OCI-LY1 (cell line): ENCODE measurements at regions not wholly inside any gene's neighbourhood (a gene's known extent, or its start where the extent isn't known, plus 50 kb on each side); places are given as distances from the start of the nearest gene placed in this dataset.

ENCODE experiments used
- H2AFZ ChIP-seq: fragments of 200-600 bp; sonication (generic), shearing (Covaris generic); 2 replicates; pipeline ENCODE4 v1.6.0; 2014; ENCODE audit warnings: antibody characterized with exemption, mild to moderate bottlenecking, low read length
- H3F3A ChIP-seq: fragments of 200-600 bp; sonication (generic), shearing (Covaris generic); 2 replicates; pipeline ENCODE4 v1.6.0; 2014; ENCODE audit warnings: mild to moderate bottlenecking, antibody characterized with exemption, low read length, moderate library complexity; ENCODE audit not compliant: insufficient read depth
- H3K27ac ChIP-seq: fragments of 200-600 bp; sonication (generic); 2 replicates; pipeline ENCODE4 v1.5.1; 2014; ENCODE audit warnings: low read length, mixed run types, mild to moderate bottlenecking, low read depth; ENCODE audit not compliant: poor library complexity, severe bottlenecking
- H3K27me3 ChIP-seq: fragments of 200-600 bp; sonication (generic); 2 replicates; pipeline ENCODE4 v1.6.0; 2014; ENCODE audit warnings: antibody characterized with exemption, mild to moderate bottlenecking, low read length, moderate library complexity; ENCODE audit not compliant: insufficient read depth
- H3K36me3 ChIP-seq: fragments of 200-600 bp; sonication (generic); 2 replicates; pipeline ENCODE4 v1.6.1; 2014; ENCODE audit warnings: mild to moderate bottlenecking, antibody characterized with exemption, low read length, moderate library complexity, mixed read lengths; ENCODE audit not compliant: insufficient read depth
- H3K4me1 ChIP-seq: fragments of 200-600 bp; sonication (generic); 2 replicates; pipeline ENCODE4 v1.5.1; 2014; ENCODE audit warnings: mild to moderate bottlenecking, low read length, moderate library complexity; ENCODE audit not compliant: insufficient read depth, severe bottlenecking
- H3K4me2 ChIP-seq: fragments of 200-600 bp; sonication (generic), shearing (Covaris generic); 2 replicates; pipeline ENCODE4 v1.6.1; 2014; ENCODE audit warnings: low read length
- H3K4me3 ChIP-seq: fragments of 200-600 bp; sonication (generic); 2 replicates; pipeline ENCODE4 v1.5.1; 2014; ENCODE audit warnings: low read length, low read depth, mild to moderate bottlenecking, mixed read lengths; ENCODE audit not compliant: poor library complexity, severe bottlenecking
- H3K79me2 ChIP-seq: fragments of 200-600 bp; shearing (Covaris generic); 2 replicates; pipeline ENCODE4 v1.6.1; 2016; ENCODE audit warnings: mixed run types, low read length, mixed read lengths; ENCODE audit not compliant: insufficient read depth
- H3K9ac ChIP-seq: fragments of 200-600 bp; sonication (generic), shearing (Covaris generic); 2 replicates; pipeline ENCODE4 v1.6.1; 2014; ENCODE audit warnings: mild to moderate bottlenecking, low read length, mixed read lengths
- H3K9me2 ChIP-seq: fragments of 200-600 bp; sonication (generic), shearing (Covaris generic); 2 replicates; pipeline ENCODE4 v1.6.1; 2014; ENCODE audit warnings: low read depth, mild to moderate bottlenecking, low read length, mixed read lengths
- H3K9me3 ChIP-seq: fragments of 200-600 bp; shearing (Covaris generic); 2 replicates; pipeline ENCODE4 v1.6.1; 2014; ENCODE audit warnings: low read length, mixed read lengths
- H4K20me1 ChIP-seq: fragments of 200-600 bp; sonication (generic), shearing (Covaris generic); 2 replicates; pipeline ENCODE4 v1.6.0; 2016; ENCODE audit warnings: mild to moderate bottlenecking, low read length; ENCODE audit not compliant: insufficient read depth
- EZH2 ChIP-seq: fragments of 200-600 bp; sonication (generic), shearing (Covaris generic); IDR thresholded peaks from 2 replicates; pipeline ENCODE4 v1.8.0; 2017; ENCODE audit warnings: borderline replicate concordance, mixed run types, mild to moderate bottlenecking, antibody characterized with exemption, low read length, moderate library complexity, mixed read lengths
- TF ChIP-seq, protein P1 (sequence below): fragments of 200-600 bp; sonication (generic), shearing (Covaris generic); IDR thresholded peaks from 2 replicates; pipeline ENCODE4 v1.5.1; 2017; ENCODE audit warnings: mild to moderate bottlenecking, antibody characterized with exemption, low read length, moderate library complexity, mixed read lengths

- Histone ChIP-seq H3K27me3 (no peaks in the 10 kb centered on the region), H2AFZ (no peak overlapping the region), H3K79me2 (no peaks in the 10 kb centered on the region), H3K27ac (peak overlapping the region; percentile 89), H3K4me3 (peak overlapping the region; percentile 1), H3K9me3 (no peaks in the 10 kb centered on the region), H3K9ac (peak overlapping the region; percentile 34; the same call in 1 of the 2 replicates), H3K36me3 (no peaks in the 10 kb centered on the region), H3F3A (no peaks in the 10 kb centered on the region), H3K4me2 (peak overlapping the region; percentile 54), H3K9me2 (no peaks in the 10 kb centered on the region), H3K4me1 (peaks cover 29% of the 10 kb centered on the region), H4K20me1 (no peaks in the 10 kb centered on the region)
- TF ChIP-seq, protein P1, sequence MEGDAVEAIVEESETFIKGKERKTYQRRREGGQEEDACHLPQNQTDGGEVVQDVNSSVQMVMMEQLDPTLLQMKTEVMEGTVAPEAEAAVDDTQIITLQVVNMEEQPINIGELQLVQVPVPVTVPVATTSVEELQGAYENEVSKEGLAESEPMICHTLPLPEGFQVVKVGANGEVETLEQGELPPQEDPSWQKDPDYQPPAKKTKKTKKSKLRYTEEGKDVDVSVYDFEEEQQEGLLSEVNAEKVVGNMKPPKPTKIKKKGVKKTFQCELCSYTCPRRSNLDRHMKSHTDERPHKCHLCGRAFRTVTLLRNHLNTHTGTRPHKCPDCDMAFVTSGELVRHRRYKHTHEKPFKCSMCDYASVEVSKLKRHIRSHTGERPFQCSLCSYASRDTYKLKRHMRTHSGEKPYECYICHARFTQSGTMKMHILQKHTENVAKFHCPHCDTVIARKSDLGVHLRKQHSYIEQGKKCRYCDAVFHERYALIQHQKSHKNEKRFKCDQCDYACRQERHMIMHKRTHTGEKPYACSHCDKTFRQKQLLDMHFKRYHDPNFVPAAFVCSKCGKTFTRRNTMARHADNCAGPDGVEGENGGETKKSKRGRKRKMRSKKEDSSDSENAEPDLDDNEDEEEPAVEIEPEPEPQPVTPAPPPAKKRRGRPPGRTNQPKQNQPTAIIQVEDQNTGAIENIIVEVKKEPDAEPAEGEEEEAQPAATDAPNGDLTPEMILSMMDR, result no peak
- TF ChIP-seq EZH2, result no peak
Observed at GRCh38 chr2:43158259-43158880, 68.0 kb downstream of the ZFP36L2 start.

- H3K4me3 ChIP-seq, result no peak overlapping the region
- no peak overlapping the region for H2AFZ ChIP-seq
- no peaks in the 10 kb centered on the region for H3K36me3 ChIP-seq
- no peaks in the 10 kb centered on the region for H3K9me3 ChIP-seq
- H3F3A ChIP-seq, result no peaks in the 10 kb centered on the region
- H3K4me1 ChIP-seq, result peaks cover 23% of the 10 kb centered on the region
- no peaks in the 10 kb centered on the region for H3K79me2 ChIP-seq
- no peaks in the 10 kb centered on the region for H3K27me3 ChIP-seq
- no peak overlapping the region for H3K4me2 ChIP-seq
- H3K9ac ChIP-seq, result no peak overlapping the region
- peak overlapping the region; percentile 89 for H3K27ac ChIP-seq
- no peaks in the 10 kb centered on the region for H4K20me1 ChIP-seq
- H3K9me2 ChIP-seq, result no peaks in the 10 kb centered on the region
- no peak for TF ChIP-seq EZH2
- TF ChIP-seq, protein P1, result no peak
Observed at GRCh38 chr2:43157506-43158246, 68.7 kb downstream of the ZFP36L2 start.

GRCh38 chr2:43155851-43156411 is 70.5 kb downstream of the ZFP36L2 start:
- peaks cover 23% of the 10 kb centered on the region for H3K4me1 ChIP-seq
- H4K20me1 ChIP-seq, result no peaks in the 10 kb centered on the region
- no peak overlapping the region for H2AFZ ChIP-seq
- no peaks in the 10 kb centered on the region for H3K9me3 ChIP-seq
- H3K27me3 ChIP-seq, result no peaks in the 10 kb centered on the region
- H3F3A ChIP-seq, result no peaks in the 10 kb centered on the region
- TF ChIP-seq, protein P1, result no peak
- no peak for TF ChIP-seq EZH2
- H3K36me3 ChIP-seq, result no peaks in the 10 kb centered on the region
- H3K9ac ChIP-seq, result no peak overlapping the region
- H3K4me2 ChIP-seq, result no peak overlapping the region
- no peaks in the 10 kb centered on the region for H3K79me2 ChIP-seq
- no peaks in the 10 kb centered on the region for H3K9me2 ChIP-seq
- H3K27ac ChIP-seq, result no peak overlapping the region
- H3K4me3 ChIP-seq, result no peak overlapping the region
